ENCODE measurements at regions not wholly inside any gene's neighbourhood (a gene's known extent, or its start where the extent isn't known, plus 50 kb on each side); places are given as distances from the start of the nearest gene placed in this dataset.

GRCh38 chr9:103167530-103167929, 172.4 kb downstream of the CYLC2 start:
- ChIA-PET POLR2A (ENCODE audit: partially characterized antibody) (no interaction called here), CTCF (ENCODE audit: partially characterized antibody) (interaction anchor here (0.9 kb wide), 1 partner anchor 1456 kb away, joined by 3 read pairs; no protein-coding TSS in a partner anchor)
- Histone ChIP-seq H3K9me3 (ENCODE audit: insufficient read depth in 2 of 2, low read depth in 1 of 2, low read length in 1 of 2) (0 out of 4 replicates have a peak, but pooled peaks cover 0 to 2% of the 10 kb centered on the region in 2 experiments), H4K8ac (ENCODE audit: extremely low read depth, insufficient read depth, low read length) (no peak overlapping the region), H3K4me1 (replicated peaks in 1 of 4; ENCODE audit: control insufficient read depth in 3 of 4, insufficient read depth in 4 of 4, low read length in 3 of 4) (no peaks in the 10 kb centered on the region), H2AFZ (ENCODE audit: low read length) (no peak overlapping the region), H3K4me2 (ENCODE audit: insufficient read depth in 1 of 2, low read depth in 2 of 2, low read length in 2 of 2) (no peak overlapping the region), H3K23me2 (ENCODE audit: low read depth, low read length) (no peaks in the 10 kb centered on the region), H3K56ac (replicated peaks; ENCODE audit: insufficient read length, low read depth, low read length) (no peak overlapping the region), H2BK20ac (ENCODE audit: low read length) (no peak overlapping the region), H4K5ac (ENCODE audit: insufficient read length, low read depth, low read length) (no peak overlapping the region), H4K91ac (replicated peaks; ENCODE audit: insufficient read length, low read length) (no peak overlapping the region), H3K9ac (replicated peaks in 1 of 4; ENCODE audit: extremely low read depth in 1 of 4, low read depth in 3 of 4, low read length in 3 of 4) (no peak overlapping the region), H4K20me1 (replicated peaks in 1 of 2; ENCODE audit: control insufficient read depth in 1 of 2, insufficient read depth in 2 of 2, low read length in 2 of 2) (no peaks in the 10 kb centered on the region), H2BK15ac (ENCODE audit: low read length) (no peak overlapping the region), H3K36me3 (ENCODE audit: control insufficient read depth in 2 of 4, insufficient read depth in 4 of 4, low read length in 3 of 4) (no peaks in the 10 kb centered on the region), H2AK5ac (ENCODE audit: low read depth, low read length) (no peak overlapping the region), H3K27me3 (replicated peaks in 1 of 4; ENCODE audit: control insufficient read depth in 3 of 4, extremely low read depth in 1 of 4, insufficient read depth in 3 of 4, low read length in 3 of 4) (no peaks in the 10 kb centered on the region), H2BK12ac (ENCODE audit: low read depth, low read length) (no peak overlapping the region), H3K14ac (ENCODE audit: insufficient read length) (no peak overlapping the region), H3K79me1 (ENCODE audit: low read depth, low read length) (no peaks in the 10 kb centered on the region), H3K4me3 (ENCODE audit: extremely low read depth in 1 of 4, insufficient read depth in 2 of 4, low read depth in 3 of 4, low read length in 4 of 4) (no peak overlapping the region), H2BK5ac (ENCODE audit: low read depth, low read length) (no peak overlapping the region), H3K4ac (replicated peaks; ENCODE audit: insufficient read length, low read depth, low read length) (no peak overlapping the region), H3K79me2 (ENCODE audit: control insufficient read depth in 1 of 2, insufficient read depth in 2 of 2, low read length in 2 of 2) (no peaks in the 10 kb centered on the region), H3K23ac (ENCODE audit: insufficient read length) (no peak overlapping the region), H2BK120ac (replicated peaks; ENCODE audit: low read depth, low read length) (no peak overlapping the region), H3K18ac (ENCODE audit: extremely low read depth, low read length) (no peak overlapping the region), H3K27ac (ENCODE audit: low read depth, low read length) (no peak overlapping the region)
- WGBS, 2 experiments (ENCODE audit: extremely low coverage in 1 of 2, insufficient coverage in 1 of 2, insufficient read length in 1 of 2, insufficient replicate concordance in 2 of 2, low coverage in 1 of 2, low lambda C conversion rate in 2 of 2, missing lambda C conversion rate in 1 of 2) = 94% methylated on average over 4 of the region's 4 CpGs; no CpG with 5 or more reads in 1 of the 2 experiments
- DNase-seq (ENCODE audit: low read depth in 1 of 2, low spot score in 2 of 2) = no peak
- TF ChIP-seq, protein P1, sequence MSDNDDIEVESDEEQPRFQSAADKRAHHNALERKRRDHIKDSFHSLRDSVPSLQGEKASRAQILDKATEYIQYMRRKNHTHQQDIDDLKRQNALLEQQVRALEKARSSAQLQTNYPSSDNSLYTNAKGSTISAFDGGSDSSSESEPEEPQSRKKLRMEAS (IDR thresholded peaks at IDR 0.05) = no peak
- TF ChIP-seq, protein P2, sequence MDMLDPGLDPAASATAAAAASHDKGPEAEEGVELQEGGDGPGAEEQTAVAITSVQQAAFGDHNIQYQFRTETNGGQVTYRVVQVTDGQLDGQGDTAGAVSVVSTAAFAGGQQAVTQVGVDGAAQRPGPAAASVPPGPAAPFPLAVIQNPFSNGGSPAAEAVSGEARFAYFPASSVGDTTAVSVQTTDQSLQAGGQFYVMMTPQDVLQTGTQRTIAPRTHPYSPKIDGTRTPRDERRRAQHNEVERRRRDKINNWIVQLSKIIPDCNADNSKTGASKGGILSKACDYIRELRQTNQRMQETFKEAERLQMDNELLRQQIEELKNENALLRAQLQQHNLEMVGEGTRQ (IDR thresholded peaks at IDR 0.05; ENCODE audit: low read length) = no peak
- TF ChIP-seq NRF1 (IDR thresholded peaks at IDR 0.05; ENCODE audit: low read depth, low read length) = no peak
- no peak for TF ChIP-seq CREB1 (IDR thresholded peaks at IDR 0.05)
- TF ChIP-seq HDAC6 (IDR thresholded peaks at IDR 0.05; ENCODE audit: low read depth, low read length) = no peak
- no peak for FAIRE-seq
